Fibroblast of lung (primary cell): ENCODE measurements at regions not wholly inside any gene's neighbourhood (a gene's known extent, or its start where the extent isn't known, plus 50 kb on each side); places are given as distances from the start of the nearest gene placed in this dataset.

Experiments
- DNase-seq, 2 donors: peaks; one replicate each; pipeline versions ENCODE4 v3.0.0 to v3.0.0-alpha.2; 2010; ENCODE audit warnings: low read depth in 2 of 2
- H2AFZ ChIP-seq: 2 replicates; pipeline ENCODE4 v1.5.1; 2012; ENCODE audit warnings: low read length, control low read depth, inconsistent platforms
- H3K27ac ChIP-seq: 2 replicates; pipeline ENCODE4 v1.5.1; 2011; ENCODE audit warnings: low read length, control low read depth; ENCODE audit not compliant: insufficient read depth
- H3K27me3 ChIP-seq: 2 replicates; pipeline ENCODE4 v1.5.1; 2011; ENCODE audit warnings: mild to moderate bottlenecking, low read length; ENCODE audit not compliant: control insufficient read depth, insufficient read depth
- H3K36me3 ChIP-seq: 2 replicates; pipeline ENCODE4 v1.5.1; 2011; ENCODE audit warnings: low read length; ENCODE audit not compliant: control insufficient read depth, insufficient read depth
- H3K4me1 ChIP-seq: 2 replicates; pipeline ENCODE4 v1.5.1; 2011; ENCODE audit warnings: low read length; ENCODE audit not compliant: control insufficient read depth, insufficient read depth; ENCODE audit errors: extremely low read depth
- H3K4me2 ChIP-seq: 2 replicates; pipeline ENCODE4 v1.5.1; 2011; ENCODE audit warnings: low read length, control low read depth; ENCODE audit not compliant: insufficient read depth; ENCODE audit errors: extremely low read depth
- H3K4me3 ChIP-seq, 4 experiments: fragments of 200-600 bp in 1 of 4; sonication (generic) in 1 of 4; replicated peaks in 1 of 4; 2 replicates each; pipeline ENCODE4 v1.5.1; 2011 to 2016; ENCODE audit warnings: low read length in 4 of 4, low read depth in 3 of 4, mild to moderate bottlenecking in 3 of 4, control low read depth in 2 of 4, inconsistent platforms in 1 of 4, mixed read lengths in 1 of 4; ENCODE audit not compliant: insufficient read depth in 1 of 4; ENCODE audit errors: control extremely low read depth in 1 of 4
- H3K79me2 ChIP-seq: 2 replicates; pipeline ENCODE4 v1.5.1; 2012; ENCODE audit warnings: mild to moderate bottlenecking, low read length, inconsistent platforms; ENCODE audit not compliant: control insufficient read depth, insufficient read depth
- H3K9ac ChIP-seq: 2 replicates; pipeline ENCODE4 v1.5.1; 2011; ENCODE audit warnings: mild to moderate bottlenecking, low read length, control low read depth; ENCODE audit not compliant: insufficient read depth
- H3K9me3 ChIP-seq: 2 replicates; pipeline ENCODE4 v1.5.1; 2012; ENCODE audit warnings: low read depth, low read length; ENCODE audit not compliant: control insufficient read depth, insufficient read depth
- H4K20me1 ChIP-seq: 2 replicates; pipeline ENCODE4 v1.5.1; 2011; ENCODE audit warnings: low read length; ENCODE audit not compliant: control insufficient read depth, insufficient read depth; ENCODE audit errors: extremely low read depth
- CTCF ChIP-seq, 2 donors: IDR thresholded peaks in 1 of 2; conservative IDR thresholded peaks in 1 of 2; 1 replicate in 1 of 2; 2 replicates in 1 of 2; pipeline ENCODE4 v1.5.1; 2011 to 2012; ENCODE audit warnings: low read length in 2 of 2, control low read depth in 1 of 2, inconsistent platforms in 1 of 2, low read depth in 1 of 2, mild to moderate bottlenecking in 1 of 2
- EZH2 ChIP-seq: IDR thresholded peaks from 2 replicates; pipeline ENCODE4 v1.5.1; 2012; ENCODE audit warnings: low read length, control low read depth, mild to moderate bottlenecking; ENCODE audit errors: missing control alignments

DNA sequence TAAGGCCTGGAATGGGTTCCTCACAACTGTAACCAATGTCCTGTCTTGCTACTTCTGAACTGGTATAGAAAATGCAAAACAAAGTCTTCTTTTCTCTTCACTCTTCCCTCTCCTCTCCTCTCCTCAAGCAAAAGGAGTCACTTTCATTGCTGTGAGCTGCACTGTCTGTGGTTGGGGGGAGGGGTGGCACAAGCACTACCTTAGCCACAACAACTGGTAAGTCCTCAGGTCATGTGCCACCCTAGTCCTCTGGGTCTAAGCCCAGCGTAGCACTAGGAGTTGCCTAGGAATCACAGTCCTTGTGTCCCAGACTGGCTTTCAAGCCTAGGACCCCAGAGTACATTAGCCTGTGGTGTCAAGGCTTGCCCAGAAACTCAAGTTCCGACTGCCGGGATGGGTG is 859.3 kb upstream of the AMOT start:
- no peak overlapping the region for H3K27ac ChIP-seq
- no peaks in the 10 kb centered on the region for H4K20me1 ChIP-seq
- no peak overlapping the region for H2AFZ ChIP-seq
- no peaks in the 10 kb centered on the region for H3K4me1 ChIP-seq
- no peaks in the 10 kb centered on the region for H3K27me3 ChIP-seq
- H3K36me3 ChIP-seq, result no peaks in the 10 kb centered on the region
- TF ChIP-seq CTCF (conservative IDR thresholded peaks at IDR 0.05 in 1 of 2, IDR thresholded peaks at IDR 0.05 in 1 of 2; ENCODE audit: low read depth in 1 of 2, low read length in 2 of 2), result no peak
- no peak for TF ChIP-seq EZH2
- no peak overlapping the region for H3K4me3 ChIP-seq
- no peak for DNase-seq
- no peak overlapping the region for H3K9ac ChIP-seq
- no peak overlapping the region for H3K4me2 ChIP-seq
- no peaks in the 10 kb centered on the region for H3K79me2 ChIP-seq
- no peaks in the 10 kb centered on the region for H3K9me3 ChIP-seq

DNA sequence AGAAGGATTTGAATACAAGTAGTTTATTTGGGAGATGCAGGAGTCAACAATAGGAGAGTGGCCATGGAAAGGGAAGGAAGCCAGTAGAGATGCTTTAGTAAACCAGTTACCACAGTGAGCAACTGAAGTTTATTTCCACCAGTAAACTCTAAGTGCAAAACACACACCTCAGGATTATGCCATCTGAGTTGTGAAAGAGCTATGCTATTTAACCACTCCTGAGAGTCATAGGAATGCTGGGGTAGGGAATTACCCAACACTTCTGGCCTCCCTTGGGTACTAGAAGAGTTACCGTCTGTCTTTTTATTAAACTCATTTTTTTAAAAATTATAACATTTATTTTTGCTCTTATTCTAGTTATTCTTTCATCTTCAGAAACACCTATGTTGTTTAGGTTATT is 834.6 kb upstream of the AMOT start:
- Histone ChIP-seq H3K9ac (no peak overlapping the region), H3K79me2 (no peaks in the 10 kb centered on the region), H2AFZ (no peak overlapping the region), H3K27ac (no peak overlapping the region), H3K27me3 (no peaks in the 10 kb centered on the region), H3K4me1 (no peaks in the 10 kb centered on the region), H3K9me3 (no peaks in the 10 kb centered on the region), H4K20me1 (no peaks in the 10 kb centered on the region), H3K4me2 (no peak overlapping the region), H3K36me3 (no peaks in the 10 kb centered on the region), H3K4me3 (no peak overlapping the region)
- TF ChIP-seq CTCF (conservative IDR thresholded peaks at IDR 0.05 in 1 of 2, IDR thresholded peaks at IDR 0.05 in 1 of 2; ENCODE audit: low read depth in 1 of 2, low read length in 2 of 2), result no peak
- no peak for TF ChIP-seq EZH2
- DNase-seq, result peak in 1 of 2 donors; percentile 14

GRCh38 chrX:113651306-113651705 is 810.7 kb upstream of the AMOT start:
- no peak for TF ChIP-seq EZH2
- no peak for TF ChIP-seq CTCF (conservative IDR thresholded peaks at IDR 0.05 in 1 of 2, IDR thresholded peaks at IDR 0.05 in 1 of 2; ENCODE audit: low read depth in 1 of 2, low read length in 2 of 2)
- Histone ChIP-seq H2AFZ (no peak overlapping the region), H3K4me1 (no peaks in the 10 kb centered on the region), H3K27ac (no peak overlapping the region), H4K20me1 (no peaks in the 10 kb centered on the region), H3K9me3 (no peaks in the 10 kb centered on the region), H3K36me3 (no peaks in the 10 kb centered on the region), H3K4me3 (no peak overlapping the region), H3K4me2 (no peak overlapping the region), H3K27me3 (no peaks in the 10 kb centered on the region), H3K9ac (no peak overlapping the region), H3K79me2 (no peaks in the 10 kb centered on the region)
- DNase-seq, result no peak
